Smooth muscle cell (in vitro differentiated cells): ENCODE measurements at regions not wholly inside any gene's neighbourhood (a gene's known extent, or its start where the extent isn't known, plus 50 kb on each side); places are given as distances from the start of the nearest gene placed in this dataset.
A peak's percentile ranks its signal among the peaks of the same experiment; 100 is the strongest.
"Not testable (repeated sequence)": the region's sequence is repeated elsewhere in the genome, so short reads cannot be mapped to it uniquely, and the experiment has no call there.

Source experiments
- DNase-seq: peaks from one replicate; lab custom pipeline; 2025; ENCODE audit not compliant: unreplicated experiment; lab: John Stamatoyannopoulos, UW
- H2AFZ ChIP-seq: fragments of 200-600 bp; sonication (generic); 2 replicates; pipeline ENCODE4 v1.6.0; 2016; ENCODE audit warnings: antibody characterized with exemption, low read depth, mild to moderate bottlenecking
- H3F3A ChIP-seq: fragments of 200-600 bp; sonication (generic); 2 replicates; pipeline ENCODE4 v1.6.0; 2017; ENCODE audit warnings: antibody characterized with exemption, low read depth
- H3K27ac ChIP-seq: fragments of 200-600 bp; sonication (generic); 2 replicates; pipeline ENCODE4 v1.5.1; 2016; ENCODE audit warnings: low read depth, mild to moderate bottlenecking
- H3K27me3 ChIP-seq: fragments of 200-600 bp; sonication (generic); 2 replicates; pipeline ENCODE4 v1.6.1; 2016; ENCODE audit warnings: low read depth, mild to moderate bottlenecking
- H3K36me3 ChIP-seq: fragments of 200-600 bp; sonication (generic); 2 replicates; pipeline ENCODE4 v1.5.1; 2016; ENCODE audit warnings: low read depth
- H3K4me1 ChIP-seq: fragments of 200-600 bp; sonication (generic); 2 replicates; pipeline ENCODE4 v1.5.1; 2016; ENCODE audit warnings: low read depth
- H3K4me2 ChIP-seq: fragments of 200-600 bp; sonication (generic); 2 replicates; pipeline ENCODE4 v1.6.0; 2016; ENCODE audit warnings: mild to moderate bottlenecking
- H3K4me3 ChIP-seq: fragments of 200-600 bp; sonication (generic); 2 replicates; pipeline ENCODE4 v1.5.1; 2016; ENCODE audit warnings: mild to moderate bottlenecking
- H3K79me2 ChIP-seq: fragments of 200-600 bp; sonication (generic); 2 replicates; pipeline ENCODE4 v1.6.0; 2016; ENCODE audit warnings: low read depth, mild to moderate bottlenecking
- H3K9ac ChIP-seq: fragments of 200-600 bp; sonication (generic); 2 replicates; pipeline ENCODE4 v1.6.0; 2016; ENCODE audit warnings: low read depth
- H3K9me3 ChIP-seq: fragments of 200-600 bp; sonication (generic); replicated peaks from 2 replicates; pipeline ENCODE4 v1.5.1; 2016; ENCODE audit warnings: low read depth
- H4K20me1 ChIP-seq: fragments of 200-600 bp; sonication (generic); 2 replicates; pipeline ENCODE4 v1.6.0; 2016; ENCODE audit warnings: low read depth
- WGBS: methylation state at CpG from one replicate; pipeline ENCODE4 v1.1.7; 2016; ENCODE audit warnings: low lambda C conversion rate; 5-methylcytosine and 5-hydroxymethylcytosine counted together
- TF ChIP-seq, protein P1 (sequence below): fragments of 200-600 bp; sonication (generic); IDR thresholded peaks from 2 replicates; pipeline ENCODE4 v1.5.1; 2017; ENCODE audit warnings: borderline replicate concordance, mild to moderate bottlenecking, antibody characterized with exemption; ENCODE audit not compliant: insufficient read depth, poor library complexity, severe bottlenecking

DNA sequence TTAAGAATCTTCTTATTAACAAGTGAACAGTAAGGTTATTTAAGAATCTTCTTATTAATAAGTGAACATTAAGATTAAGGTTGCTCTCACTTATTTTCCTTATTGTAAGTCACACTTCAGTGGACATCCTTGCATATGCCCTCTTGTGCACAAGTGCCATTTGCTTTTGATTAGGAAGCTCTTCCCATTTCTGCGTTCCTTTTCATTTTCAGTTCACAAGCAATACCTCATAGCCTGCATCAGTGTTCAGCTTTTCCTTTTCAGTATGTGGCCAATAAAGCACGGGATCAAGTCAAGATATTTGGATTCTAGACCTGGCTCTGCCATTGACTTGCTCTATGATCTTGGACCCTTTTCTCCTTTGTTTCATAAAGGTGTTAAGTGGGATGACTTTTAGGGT is 158.7 kb downstream of the DISP1 start:
- Histone ChIP-seq H3K27ac (peak overlapping the region; percentile 91), H3K27me3 (no peaks in the 10 kb centered on the region), H3K4me1 (peaks cover 22% of the 10 kb centered on the region), H3K36me3 (no peaks in the 10 kb centered on the region), H3K4me3 (no peak overlapping the region), H4K20me1 (peaks cover 7% of the 10 kb centered on the region), H3K9ac (peak overlapping the region; percentile 69), H3F3A (peaks cover 33% of the 10 kb centered on the region), H3K79me2 (peaks cover 4% of the 10 kb centered on the region), H2AFZ (no peak overlapping the region), H3K9me3 (no peaks in the 10 kb centered on the region), H3K4me2 (peak overlapping the region; percentile 63)
- 73% methylated on average over 2 of the region's 2 CpGs for WGBS
- no peak for DNase-seq
- TF ChIP-seq, protein P1, sequence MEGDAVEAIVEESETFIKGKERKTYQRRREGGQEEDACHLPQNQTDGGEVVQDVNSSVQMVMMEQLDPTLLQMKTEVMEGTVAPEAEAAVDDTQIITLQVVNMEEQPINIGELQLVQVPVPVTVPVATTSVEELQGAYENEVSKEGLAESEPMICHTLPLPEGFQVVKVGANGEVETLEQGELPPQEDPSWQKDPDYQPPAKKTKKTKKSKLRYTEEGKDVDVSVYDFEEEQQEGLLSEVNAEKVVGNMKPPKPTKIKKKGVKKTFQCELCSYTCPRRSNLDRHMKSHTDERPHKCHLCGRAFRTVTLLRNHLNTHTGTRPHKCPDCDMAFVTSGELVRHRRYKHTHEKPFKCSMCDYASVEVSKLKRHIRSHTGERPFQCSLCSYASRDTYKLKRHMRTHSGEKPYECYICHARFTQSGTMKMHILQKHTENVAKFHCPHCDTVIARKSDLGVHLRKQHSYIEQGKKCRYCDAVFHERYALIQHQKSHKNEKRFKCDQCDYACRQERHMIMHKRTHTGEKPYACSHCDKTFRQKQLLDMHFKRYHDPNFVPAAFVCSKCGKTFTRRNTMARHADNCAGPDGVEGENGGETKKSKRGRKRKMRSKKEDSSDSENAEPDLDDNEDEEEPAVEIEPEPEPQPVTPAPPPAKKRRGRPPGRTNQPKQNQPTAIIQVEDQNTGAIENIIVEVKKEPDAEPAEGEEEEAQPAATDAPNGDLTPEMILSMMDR, result no peak

GRCh38 chr1:222974496-222974895 is 159.7 kb downstream of the DISP1 start:
- H3K9ac ChIP-seq, result peak overlapping the region; percentile 69
- WGBS, result 18% methylated on average over 3 of the region's 3 CpGs
- no peak for DNase-seq
- H3K36me3 ChIP-seq, result no peaks in the 10 kb centered on the region
- H3K27ac ChIP-seq, result peak overlapping the region; percentile 91
- H2AFZ ChIP-seq, result no peak overlapping the region
- peaks cover 33% of the 10 kb centered on the region for H3F3A ChIP-seq
- H3K4me1 ChIP-seq, result peaks cover 22% of the 10 kb centered on the region
- H3K4me3 ChIP-seq, result no peak overlapping the region
- peak overlapping the region; percentile 63 for H3K4me2 ChIP-seq
- TF ChIP-seq, protein P1, result no peak
- H3K79me2 ChIP-seq, result peaks cover 7% of the 10 kb centered on the region
- H3K27me3 ChIP-seq, result no peaks in the 10 kb centered on the region
- peaks cover 7% of the 10 kb centered on the region for H4K20me1 ChIP-seq
- no peaks in the 10 kb centered on the region for H3K9me3 ChIP-seq

DNA sequence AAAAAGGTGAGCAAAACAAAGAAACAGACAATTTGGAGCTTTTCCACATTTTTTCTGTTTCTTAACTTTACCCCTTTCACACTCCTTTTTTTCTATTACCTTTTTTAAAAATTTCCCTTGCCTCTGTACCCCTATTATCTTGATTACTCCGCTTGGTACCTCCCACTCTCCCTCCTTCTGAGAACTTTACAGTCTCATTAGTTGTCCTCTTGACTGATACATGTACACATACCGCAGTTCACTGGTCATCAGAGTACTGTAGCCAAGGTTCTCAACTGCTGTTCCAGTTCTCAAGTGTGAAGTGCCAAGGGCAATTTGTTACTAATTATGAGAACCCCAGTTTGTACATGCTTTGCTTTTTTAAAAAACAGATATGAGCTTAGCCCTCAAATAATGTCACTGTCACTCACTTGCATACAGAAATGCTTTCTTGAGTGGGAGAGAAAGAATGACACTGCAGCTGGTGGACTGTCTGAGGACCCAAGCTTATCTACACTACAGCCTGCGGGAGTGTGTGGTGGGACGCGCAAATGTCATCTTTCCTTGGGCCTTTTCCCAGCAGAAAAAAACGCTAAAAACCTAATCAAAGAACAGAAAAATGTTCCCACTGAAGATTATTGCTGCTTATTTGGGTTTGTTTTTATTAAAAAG is 160.8 kb downstream of the DISP1 start:
- H3K79me2 ChIP-seq, result peaks cover 6% of the 10 kb centered on the region
- H3K27me3 ChIP-seq, result no peaks in the 10 kb centered on the region
- H3K27ac ChIP-seq, result peak overlapping the region; percentile 91
- TF ChIP-seq, protein P1, result no peak
- no peak overlapping the region for H3K4me3 ChIP-seq
- H3K4me2 ChIP-seq, result peak overlapping the region; percentile 66
- H3K9ac ChIP-seq, result peak overlapping the region; percentile 42
- no peak overlapping the region for H2AFZ ChIP-seq
- peaks cover 7% of the 10 kb centered on the region for H4K20me1 ChIP-seq
- no peak for DNase-seq
- H3F3A ChIP-seq, result peaks cover 33% of the 10 kb centered on the region
- H3K4me1 ChIP-seq, result peaks cover 22% of the 10 kb centered on the region
- H3K9me3 ChIP-seq, result no peaks in the 10 kb centered on the region
- 16% methylated on average over 6 of the region's 6 CpGs for WGBS
- no peaks in the 10 kb centered on the region for H3K36me3 ChIP-seq

GRCh38 chr1:222976453-222976852 is 161.6 kb downstream of the DISP1 start:
- peak overlapping the region; percentile 42 for H3K9ac ChIP-seq
- H3F3A ChIP-seq, result peaks cover 33% of the 10 kb centered on the region
- peak overlapping the region; percentile 66 for H3K4me2 ChIP-seq
- no peak overlapping the region for H2AFZ ChIP-seq
- H3K27ac ChIP-seq, result peak overlapping the region; percentile 91
- no peaks in the 10 kb centered on the region for H3K27me3 ChIP-seq
- peaks cover 7% of the 10 kb centered on the region for H4K20me1 ChIP-seq
- H3K79me2 ChIP-seq, result peaks cover 6% of the 10 kb centered on the region
- no peak overlapping the region for H3K4me3 ChIP-seq
- WGBS, result 64% methylated on average over 1 of the region's 1 CpG
- TF ChIP-seq, protein P1, result no peak
- H3K4me1 ChIP-seq, result peaks cover 22% of the 10 kb centered on the region
- H3K9me3 ChIP-seq, result no peaks in the 10 kb centered on the region
- no peaks in the 10 kb centered on the region for H3K36me3 ChIP-seq
- DNase-seq, result no peak

DNA sequence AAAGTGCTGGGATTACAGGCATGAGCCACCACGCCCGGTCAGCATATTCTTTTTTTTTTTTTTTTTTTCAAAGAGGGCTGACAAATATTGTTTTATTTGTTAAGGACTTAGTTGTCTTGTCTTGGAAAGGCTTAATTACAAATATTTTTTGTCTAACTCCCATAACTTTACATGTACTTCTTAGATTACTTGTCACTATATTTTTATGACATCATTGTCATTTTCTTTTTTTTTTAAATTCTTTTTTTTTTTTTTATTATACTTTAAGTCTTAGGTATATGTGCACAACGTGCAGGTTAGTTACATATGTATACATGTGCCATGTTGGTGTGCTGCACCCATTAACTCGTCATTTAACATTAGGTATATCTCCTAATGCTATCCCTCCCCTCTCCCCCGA is 162.5 kb downstream of the DISP1 start:
- not testable (repeated sequence) for H4K20me1 ChIP-seq, H3K27me3 ChIP-seq, H3K79me2 ChIP-seq, H3K4me3 ChIP-seq, H2AFZ ChIP-seq, H3K4me2 ChIP-seq, H3K27ac ChIP-seq, H3K9me3 ChIP-seq, H3K9ac ChIP-seq, H3K36me3 ChIP-seq, DNase-seq
- H3K4me1 ChIP-seq, result peaks cover 19% of the 10 kb centered on the region
- WGBS, result 99% methylated on average over 4 of the region's 5 CpGs
- peaks cover 33% of the 10 kb centered on the region for H3F3A ChIP-seq
